ENCODE measurements at regions not wholly inside any gene's neighbourhood (a gene's known extent, or its start where the extent isn't known, plus 50 kb on each side); places are given as distances from the start of the nearest gene placed in this dataset.

DNA sequence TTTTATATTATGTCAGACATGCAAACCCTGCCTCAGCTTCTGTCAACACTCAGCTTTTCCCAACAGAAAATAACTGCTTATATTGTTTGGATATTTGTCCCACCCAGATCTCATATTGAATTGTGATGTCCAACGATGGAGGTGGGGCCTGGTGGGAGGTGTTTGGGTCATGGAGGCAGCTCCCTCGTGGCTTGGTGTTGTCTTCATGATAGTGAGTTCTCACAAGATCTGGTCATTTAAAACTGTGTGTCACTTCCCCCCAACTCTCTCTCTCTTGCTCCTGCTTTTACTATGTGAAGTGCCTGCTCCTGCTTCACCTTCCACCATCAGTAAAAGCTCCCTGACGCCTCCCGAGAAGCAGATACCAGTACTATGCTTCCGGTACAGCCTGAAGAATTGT is 85.8 kb upstream of the KCNMA1 start:
- TF ChIP-seq, protein P1, sequence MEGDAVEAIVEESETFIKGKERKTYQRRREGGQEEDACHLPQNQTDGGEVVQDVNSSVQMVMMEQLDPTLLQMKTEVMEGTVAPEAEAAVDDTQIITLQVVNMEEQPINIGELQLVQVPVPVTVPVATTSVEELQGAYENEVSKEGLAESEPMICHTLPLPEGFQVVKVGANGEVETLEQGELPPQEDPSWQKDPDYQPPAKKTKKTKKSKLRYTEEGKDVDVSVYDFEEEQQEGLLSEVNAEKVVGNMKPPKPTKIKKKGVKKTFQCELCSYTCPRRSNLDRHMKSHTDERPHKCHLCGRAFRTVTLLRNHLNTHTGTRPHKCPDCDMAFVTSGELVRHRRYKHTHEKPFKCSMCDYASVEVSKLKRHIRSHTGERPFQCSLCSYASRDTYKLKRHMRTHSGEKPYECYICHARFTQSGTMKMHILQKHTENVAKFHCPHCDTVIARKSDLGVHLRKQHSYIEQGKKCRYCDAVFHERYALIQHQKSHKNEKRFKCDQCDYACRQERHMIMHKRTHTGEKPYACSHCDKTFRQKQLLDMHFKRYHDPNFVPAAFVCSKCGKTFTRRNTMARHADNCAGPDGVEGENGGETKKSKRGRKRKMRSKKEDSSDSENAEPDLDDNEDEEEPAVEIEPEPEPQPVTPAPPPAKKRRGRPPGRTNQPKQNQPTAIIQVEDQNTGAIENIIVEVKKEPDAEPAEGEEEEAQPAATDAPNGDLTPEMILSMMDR (IDR thresholded peaks at IDR 0.05), result no peak
- TF ChIP-seq EP300 (IDR thresholded peaks at IDR 0.05), result no peak
- no peak for TF ChIP-seq POLR2AphosphoS5 (IDR thresholded peaks at IDR 0.05)

Data from suprapubic skin (tissue), 4 donors.